ENCODE measurements at regions not wholly inside any gene's neighbourhood (a gene's known extent, or its start where the extent isn't known, plus 50 kb on each side); places are given as distances from the start of the nearest gene placed in this dataset.

GRCh38 chr9:20023961-20024571 lies 235.2 kb upstream of the SLC24A2 start:
- Mint-ChIP-seq H3K27ac (no peak overlapping the region), H3K36me3 (no peaks in the 10 kb centered on the region), H3K27me3 (ENCODE audit: low read depth) (no peaks in the 10 kb centered on the region), H3K9me3 (peaks cover 3% of the 10 kb centered on the region; the same call in 1 of the 2 replicates), H3K4me1 (peaks cover 4% of the 10 kb centered on the region; the same call in 1 of the 2 replicates), H3K4me3 (no peak overlapping the region)
- ChIA-PET CTCF (interaction anchor here (1.5 kb wide), 1 partner anchor 56 kb away, joined by 5 read pairs; no protein-coding TSS in a partner anchor), POLR2A (no interaction called here)
- no peak for ATAC-seq
- no peak for TF ChIP-seq MXD4 (CRISPR knock-in tag; IDR thresholded peaks at IDR 0.05; ENCODE audit: borderline replicate concordance)
- TF ChIP-seq ZNF423 (CRISPR knock-in tag; IDR thresholded peaks at IDR 0.05): no peak
- TF ChIP-seq FOXK1 (CRISPR knock-in tag; IDR thresholded peaks at IDR 0.05): no peak
- no peak for TF ChIP-seq ZMAT4 (CRISPR knock-in tag; IDR thresholded peaks at IDR 0.05)
- no peak for TF ChIP-seq TCF7 (CRISPR knock-in tag; IDR thresholded peaks at IDR 0.05; ENCODE audit: low read depth)
- TF ChIP-seq AFF4 (CRISPR knock-in tag; IDR thresholded peaks at IDR 0.05; ENCODE audit: borderline replicate concordance): no peak
- TF ChIP-seq FOXJ3 (CRISPR knock-in tag; IDR thresholded peaks at IDR 0.05; ENCODE audit: borderline replicate concordance): no peak
- no peak for TF ChIP-seq USF2 (CRISPR knock-in tag; IDR thresholded peaks at IDR 0.05)
- no peak for TF ChIP-seq SP1 (CRISPR knock-in tag; conservative IDR thresholded peaks at IDR 0.05)
- no peak for TF ChIP-seq NR2C2 (CRISPR knock-in tag; IDR thresholded peaks at IDR 0.05)
- TF ChIP-seq NFATC4 (CRISPR knock-in tag; IDR thresholded peaks at IDR 0.05): no peak
- no peak for TF ChIP-seq ATF1 (CRISPR knock-in tag; IDR thresholded peaks at IDR 0.05)
- no peak for TF ChIP-seq SOX15 (CRISPR knock-in tag; IDR thresholded peaks at IDR 0.05)
- TF ChIP-seq CREB1 (CRISPR knock-in tag; IDR thresholded peaks at IDR 0.05): no peak
- no peak for TF ChIP-seq HMGA2 (CRISPR knock-in tag; IDR thresholded peaks at IDR 0.05)
- TF ChIP-seq ZNF219 (CRISPR knock-in tag; IDR thresholded peaks at IDR 0.05; ENCODE audit: borderline replicate concordance): no peak
- TF ChIP-seq SMAD3 (CRISPR knock-in tag; IDR thresholded peaks at IDR 0.05; ENCODE audit: borderline replicate concordance): no peak
- no peak for TF ChIP-seq KAT7 (CRISPR knock-in tag; IDR thresholded peaks at IDR 0.05; ENCODE audit: borderline replicate concordance)
- no peak for TF ChIP-seq FOXP4 (CRISPR knock-in tag; IDR thresholded peaks at IDR 0.05)
- no peak for DNase-seq (ENCODE audit: low spot score)
